RWPE2 (cell line): ENCODE measurements at regions not wholly inside any gene's neighbourhood (a gene's known extent, or its start where the extent isn't known, plus 50 kb on each side); places are given as distances from the start of the nearest gene placed in this dataset.

Experiments used
- ATAC-seq: fragments of 200-7000 bp; cut with Tn5 transposase; 3 replicates; pipeline ENCODE4 v1.9.1; 2021; ENCODE audit warnings: low read depth
- DNase-seq: peaks from one replicate; pipeline ENCODE4 v3.0.0-alpha.2; 2020; ENCODE audit warnings: low spot score
- H3K27ac ChIP-seq: fragments of 450-650 bp; 2 replicates; pipeline ENCODE4 v1.5.1; 2017; ENCODE audit warnings: mild to moderate bottlenecking; ENCODE audit not compliant: poor library complexity, severe bottlenecking
- H3K27me3 ChIP-seq: fragments of 250-450 bp; sonication (Bioruptor Pico); 2 replicates; pipeline ENCODE4 v1.5.1; 2021; ENCODE audit warnings: mild to moderate bottlenecking, moderate library complexity; ENCODE audit not compliant: insufficient read depth, poor library complexity, severe bottlenecking
- H3K36me3 ChIP-seq: fragments of 250-450 bp; sonication (Bioruptor Pico); 2 replicates; pipeline ENCODE4 v1.5.1; 2020; ENCODE audit warnings: low read depth, mild to moderate bottlenecking, moderate library complexity
- H3K4me1 ChIP-seq: fragments of 250-450 bp; sonication (Bioruptor Pico); 2 replicates; pipeline ENCODE4 v1.5.1; 2021; ENCODE audit warnings: mild to moderate bottlenecking, moderate library complexity; ENCODE audit not compliant: insufficient read depth, poor library complexity, severe bottlenecking
- H3K4me3 ChIP-seq: fragments of 250-450 bp; sonication (Bioruptor Pico); 2 replicates; pipeline ENCODE4 v1.5.1; 2021; ENCODE audit warnings: mild to moderate bottlenecking, moderate library complexity; ENCODE audit not compliant: severe bottlenecking
- H3K9me3 ChIP-seq: fragments of 250-450 bp; sonication (Bioruptor Pico); 2 replicates; pipeline ENCODE4 v1.5.1; 2021; ENCODE audit warnings: mild to moderate bottlenecking, moderate library complexity; ENCODE audit not compliant: severe bottlenecking
- CTCF ChIP-seq: fragments of 450-650 bp; IDR thresholded peaks from one replicate; pipeline ENCODE4 v1.5.1; 2017; ENCODE audit warnings: mild to moderate bottlenecking, moderate library complexity; ENCODE audit not compliant: poor library complexity, severe bottlenecking

DNA sequence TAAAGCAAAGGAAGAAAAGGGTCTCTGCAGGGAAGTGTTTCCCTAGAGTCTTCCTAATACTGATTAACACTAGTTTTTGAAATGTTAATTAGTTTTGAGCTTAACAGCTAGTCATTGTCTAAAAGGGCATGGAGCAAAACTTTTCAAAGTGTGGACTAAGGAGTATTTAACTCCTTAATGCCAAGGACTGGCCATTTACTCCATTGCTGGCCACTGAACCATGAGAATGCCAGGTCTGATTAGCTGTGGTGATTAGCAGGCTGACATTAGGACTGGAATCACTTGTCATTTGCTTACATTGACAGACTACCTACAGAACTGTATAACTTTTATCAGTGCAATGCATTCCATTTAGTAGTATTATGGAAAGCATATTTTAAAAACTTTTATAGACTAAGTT is 987.0 kb downstream of the NR2F1-AS1 start:
- no peaks in the 10 kb centered on the region for H3K4me1 ChIP-seq
- H3K9me3 ChIP-seq, result no peaks in the 10 kb centered on the region
- no peaks in the 10 kb centered on the region for H3K36me3 ChIP-seq
- H3K4me3 ChIP-seq, result no peak overlapping the region
- no peak for TF ChIP-seq CTCF
- DNase-seq, result no peak
- no peak overlapping the region for H3K27ac ChIP-seq
- no peak for ATAC-seq
- no peaks in the 10 kb centered on the region for H3K27me3 ChIP-seq

- H3K9me3 ChIP-seq, result no peaks in the 10 kb centered on the region
- no peak for TF ChIP-seq CTCF
- DNase-seq (no peak), ATAC-seq (no peak)
- H3K4me1 ChIP-seq, result no peaks in the 10 kb centered on the region
- no peak overlapping the region for H3K27ac ChIP-seq
- no peaks in the 10 kb centered on the region for H3K27me3 ChIP-seq
- no peaks in the 10 kb centered on the region for H3K36me3 ChIP-seq
- no peak overlapping the region for H3K4me3 ChIP-seq
Measured at GRCh38 chr5:92588876-92589275, 992.1 kb downstream of the NR2F1-AS1 start.

GRCh38 chr5:92581690-92582089 is 999.3 kb downstream of the NR2F1-AS1 start:
- no peak for DNase-seq
- no peaks in the 10 kb centered on the region for H3K36me3 ChIP-seq
- H3K4me3 ChIP-seq, result no peak overlapping the region
- ATAC-seq, result no peak
- no peaks in the 10 kb centered on the region for H3K4me1 ChIP-seq
- H3K9me3 ChIP-seq, result no peaks in the 10 kb centered on the region
- no peak for TF ChIP-seq CTCF
- H3K27ac ChIP-seq, result no peak overlapping the region
- H3K27me3 ChIP-seq, result no peaks in the 10 kb centered on the region

DNA sequence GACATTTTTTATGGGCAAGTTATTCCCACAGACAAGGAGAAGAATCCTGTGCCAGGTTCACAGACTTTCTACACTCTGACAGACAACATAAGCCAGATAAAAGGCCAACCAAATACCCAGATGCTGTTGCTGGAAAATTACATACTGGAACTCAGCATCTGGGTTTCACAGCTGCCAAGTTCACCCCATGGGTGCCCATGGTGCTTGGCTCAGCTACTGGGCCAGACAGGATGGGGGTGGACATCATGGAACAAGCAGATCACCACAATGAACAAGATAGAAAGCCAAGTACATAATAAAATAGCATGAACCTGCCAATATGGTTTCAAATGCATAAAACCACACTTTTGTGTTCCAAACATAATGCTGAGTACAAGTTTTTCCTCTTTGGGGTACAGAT is 999.8 kb downstream of the NR2F1-AS1 start:
- Histone ChIP-seq H3K4me1 (no peaks in the 10 kb centered on the region), H3K27me3 (no peaks in the 10 kb centered on the region), H3K9me3 (no peaks in the 10 kb centered on the region), H3K36me3 (no peaks in the 10 kb centered on the region), H3K4me3 (no peak overlapping the region), H3K27ac (no peak overlapping the region)
- no peak for TF ChIP-seq CTCF
- DNase-seq (no peak), ATAC-seq (no peak)

GRCh38 chr5:92580814-92581213 is 1000.2 kb downstream of the NR2F1-AS1 start:
- Histone ChIP-seq H3K27me3 (no peaks in the 10 kb centered on the region), H3K27ac (no peak overlapping the region), H3K36me3 (no peaks in the 10 kb centered on the region), H3K4me3 (no peak overlapping the region), H3K4me1 (no peaks in the 10 kb centered on the region), H3K9me3 (no peaks in the 10 kb centered on the region)
- no peak for DNase-seq
- ATAC-seq, result no peak
- TF ChIP-seq CTCF, result no peak
